ENCODE measurements at regions not wholly inside any gene's neighbourhood (a gene's known extent, or its start where the extent isn't known, plus 50 kb on each side); places are given as distances from the start of the nearest gene placed in this dataset.

- no peaks in the 10 kb centered on the region for H3K9me3 ChIP-seq
- H3K4me3 ChIP-seq (ENCODE audit: low read depth, low read length) = no peak overlapping the region
- H3K4me1 ChIP-seq = peaks cover 50% of the 10 kb centered on the region
- no peaks in the 10 kb centered on the region for H3K36me3 ChIP-seq
- TF ChIP-seq CTCF (IDR thresholded peaks at IDR 0.05; ENCODE audit: low read depth, low read length) = no peak; the same call in 1 of the 2 replicates
- H3K27me3 ChIP-seq = no peaks in the 10 kb centered on the region
- DNase-seq = no peak
These were observed 153.5 kb downstream of the HLX start for GRCh38 chr1:221032637-221033280.

- H3K27me3 ChIP-seq = no peaks in the 10 kb centered on the region
- no peaks in the 10 kb centered on the region for H3K9me3 ChIP-seq
- peaks cover 50% of the 10 kb centered on the region for H3K4me1 ChIP-seq
- H3K36me3 ChIP-seq = no peaks in the 10 kb centered on the region
- H3K4me3 ChIP-seq (ENCODE audit: low read depth, low read length) = no peak overlapping the region
- no peak for TF ChIP-seq CTCF (IDR thresholded peaks at IDR 0.05; ENCODE audit: low read depth, low read length)
- peak; percentile 39 for DNase-seq
These were observed 156.5 kb downstream of the HLX start for GRCh38 chr1:221035662-221036153.

GRCh38 chr1:221039616-221040015 lies 160.4 kb downstream of the HLX start:
- H3K9me3 ChIP-seq = no peaks in the 10 kb centered on the region
- H3K36me3 ChIP-seq = no peaks in the 10 kb centered on the region
- no peaks in the 10 kb centered on the region for H3K27me3 ChIP-seq
- peak; percentile 71 for DNase-seq
- no peak for TF ChIP-seq CTCF (IDR thresholded peaks at IDR 0.05; ENCODE audit: low read depth, low read length)
- H3K4me3 ChIP-seq (ENCODE audit: low read depth, low read length) = no peak overlapping the region
- peaks cover 22% of the 10 kb centered on the region for H3K4me1 ChIP-seq

GRCh38 chr1:221040101-221040500 lies 160.9 kb downstream of the HLX start:
- no peaks in the 10 kb centered on the region for H3K27me3 ChIP-seq
- TF ChIP-seq CTCF (IDR thresholded peaks at IDR 0.05; ENCODE audit: low read depth, low read length) = no peak
- no peaks in the 10 kb centered on the region for H3K36me3 ChIP-seq
- DNase-seq = no peak
- peaks cover 22% of the 10 kb centered on the region for H3K4me1 ChIP-seq
- H3K9me3 ChIP-seq = no peaks in the 10 kb centered on the region
- no peak overlapping the region for H3K4me3 ChIP-seq (ENCODE audit: low read depth, low read length)

GRCh38 chr1:221040691-221041285 lies 161.5 kb downstream of the HLX start:
- H3K4me3 ChIP-seq (ENCODE audit: low read depth, low read length) = no peak overlapping the region
- TF ChIP-seq CTCF (IDR thresholded peaks at IDR 0.05; ENCODE audit: low read depth, low read length) = no peak
- H3K27me3 ChIP-seq = no peaks in the 10 kb centered on the region
- H3K4me1 ChIP-seq = peaks cover 19% of the 10 kb centered on the region
- DNase-seq = no peak
- H3K9me3 ChIP-seq = no peaks in the 10 kb centered on the region
- H3K36me3 ChIP-seq = no peaks in the 10 kb centered on the region

GRCh38 chr1:221044538-221044937 lies 165.3 kb downstream of the HLX start:
- no peak for TF ChIP-seq CTCF (IDR thresholded peaks at IDR 0.05; ENCODE audit: low read depth, low read length)
- Histone ChIP-seq H3K9me3 (no peaks in the 10 kb centered on the region), H3K4me3 (ENCODE audit: low read depth, low read length) (no peak overlapping the region), H3K36me3 (no peaks in the 10 kb centered on the region), H3K4me1 (peaks cover 8% of the 10 kb centered on the region), H3K27me3 (no peaks in the 10 kb centered on the region)
- no peak for DNase-seq
